NCI-H1092 treated with DMSO at 0.1 percent for 48 hours (cell line): ENCODE measurements at regions not wholly inside any gene's neighbourhood (a gene's known extent, or its start where the extent isn't known, plus 50 kb on each side); places are given as distances from the start of the nearest gene placed in this dataset.

Experiments used
- DNase-seq: peaks from one replicate; lab custom pipeline; 2025; lab: John Stamatoyannopoulos, UW

- DNase-seq = no peak
These were observed 341.7 kb upstream of the SMIM30 start for GRCh38 chr7:113460067-113460466.

GRCh38 chr7:113456533-113456932 is 338.2 kb upstream of the SMIM30 start:
- DNase-seq = no peak

GRCh38 chr7:113454597-113455169 is 336.3 kb upstream of the SMIM30 start:
- DNase-seq = no peak

GRCh38 chr7:113452245-113452644 is 333.9 kb upstream of the SMIM30 start:
- DNase-seq = no peak

- no peak for DNase-seq
These were observed 328.4 kb upstream of the SMIM30 start for GRCh38 chr7:113446791-113447190.

- DNase-seq = no peak
These were observed 328.0 kb upstream of the SMIM30 start for GRCh38 chr7:113446391-113446790.

GRCh38 chr7:113444261-113444660 is 325.9 kb upstream of the SMIM30 start:
- DNase-seq = no peak

GRCh38 chr7:113440173-113440572 is 321.8 kb upstream of the SMIM30 start:
- DNase-seq = no peak

GRCh38 chr7:113431406-113431805 is 313.1 kb upstream of the SMIM30 start:
- no peak for DNase-seq

GRCh38 chr7:113424185-113424817 is 305.9 kb upstream of the SMIM30 start:
- DNase-seq = no peak

- DNase-seq = peak; percentile 94
These were observed 303.5 kb upstream of the SMIM30 start for GRCh38 chr7:113421696-113422330.

GRCh38 chr7:113414401-113415035 is 296.2 kb upstream of the SMIM30 start:
- DNase-seq = peak; percentile 82

GRCh38 chr7:113412410-113412809 is 294.1 kb upstream of the SMIM30 start:
- DNase-seq = no peak

- DNase-seq = no peak
These were observed 292.4 kb upstream of the SMIM30 start for GRCh38 chr7:113410796-113411195.

- DNase-seq = no peak
These were observed 290.6 kb upstream of the SMIM30 start for GRCh38 chr7:113408999-113409398.

- DNase-seq = no peak
These were observed 287.1 kb upstream of the SMIM30 start for GRCh38 chr7:113405296-113406056.

GRCh38 chr7:113404245-113404644 is 285.9 kb upstream of the SMIM30 start:
- peak; percentile 17 for DNase-seq

- DNase-seq = no peak
These were observed 284.1 kb upstream of the SMIM30 start for GRCh38 chr7:113402482-113402881.

- no peak for DNase-seq
These were observed 283.7 kb upstream of the SMIM30 start for GRCh38 chr7:113402005-113402404.

- peak; percentile 27 for DNase-seq
These were observed 276.5 kb upstream of the SMIM30 start for GRCh38 chr7:113394856-113395255.

- DNase-seq = peak; percentile 89
These were observed 274.6 kb upstream of the SMIM30 start for GRCh38 chr7:113392841-113393540.

GRCh38 chr7:113392421-113392820 is 274.1 kb upstream of the SMIM30 start:
- peak; percentile 55 for DNase-seq
